K562 (cell line): ENCODE measurements at regions not wholly inside any gene's neighbourhood (a gene's known extent, or its start where the extent isn't known, plus 50 kb on each side); places are given as distances from the start of the nearest gene placed in this dataset.
A peak's percentile ranks its signal among the peaks of the same experiment; 100 is the strongest.

Source experiments
- ATAC-seq: fragments of 200-7000 bp; cut with Tn5 transposase; 3 replicates; pipeline ENCODE4 v1.9.1; 2020; ENCODE audit warnings: moderate library complexity
- BruUV-seq: library from RNA; stranded (reverse); fragments of 400-500 nt; replicated peaks from 2 replicates; lab custom pipeline; 2021; lab: Mats Ljungman, UMichigan
- CTCF ChIA-PET: fragments of 300-600 bp; formaldehyde crosslinking; extraction: SDS; loops from one replicate; lab custom pipeline; 2021; ENCODE audit warnings: low intra/inter-chr PET ratio; lab: Yijun Ruan, JAX
- POLR2A ChIA-PET: fragments of 300-600, 350-650 bp; sonication (Branson Sonifier 250); formaldehyde crosslinking; extraction: SDS; loops from one replicate; lab custom pipeline; 2021; ENCODE audit warnings: antibody characterized with exemption, inconsistent platforms; lab: Yijun Ruan, JAX
- DNase-seq, 4 experiments: peaks; one replicate each; pipeline versions ENCODE4 v3.0.0 to v3.0.0-alpha.2; 2011 to 2018; ENCODE audit warnings: low spot score in 3 of 4, mixed read lengths in 3 of 4; ENCODE audit errors: extremely low read depth in 1 of 4
- FAIRE-seq: peaks from 2 replicates; lab custom pipeline; 2011; peaks lifted over from hg19 to GRCh38; lab: Jason Lieb, UNC
- H2AFZ ChIP-seq: 2 replicates; pipeline ENCODE4 v1.6.0; 2011; ENCODE audit warnings: low read depth, low read length, control low read depth, inconsistent platforms
- H3K27ac ChIP-seq: fragments of 200-600 bp; 3 replicates; pipeline ENCODE4 v1.8.0; 2011; ENCODE audit warnings: low read depth, mild to moderate bottlenecking, control low read depth, inconsistent platforms, low read length, moderate library complexity, mixed read lengths; ENCODE audit errors: extremely low read depth
- H3K27me3 ChIP-seq, 2 experiments: fragments of 300-600 bp in 1 of 2; 2 replicates in 1 of 2; 3 replicates in 1 of 2; pipeline versions ENCODE4 v1.6.0 to v1.8.0; 2011; ENCODE audit warnings: inconsistent platforms in 2 of 2, low read length in 2 of 2, mild to moderate bottlenecking in 1 of 2, mixed read lengths in 1 of 2, moderate library complexity in 1 of 2; ENCODE audit not compliant: control insufficient read depth in 2 of 2, insufficient read depth in 2 of 2
- H3K36me3 ChIP-seq: fragments of 300-600 bp; 3 replicates; pipeline ENCODE4 v1.8.0; 2011; ENCODE audit warnings: mild to moderate bottlenecking, low read length, inconsistent platforms; ENCODE audit not compliant: control insufficient read depth, insufficient read depth
- H3K4me1 ChIP-seq, 2 experiments: fragments of 200-600 bp in 1 of 2; replicated peaks in 1 of 2; 2 replicates in 1 of 2; 3 replicates in 1 of 2; pipeline versions ENCODE4 v1.5.1 to v1.8.0; 2011; ENCODE audit warnings: inconsistent platforms in 2 of 2, low read length in 2 of 2, mild to moderate bottlenecking in 1 of 2, mixed read lengths in 1 of 2, moderate library complexity in 1 of 2; ENCODE audit not compliant: control insufficient read depth in 2 of 2, insufficient read depth in 2 of 2
- H3K4me2 ChIP-seq: 2 replicates; pipeline ENCODE4 v1.6.1; 2011; ENCODE audit warnings: low read length, control low read depth, inconsistent platforms, mixed read lengths; ENCODE audit not compliant: insufficient read depth
- H3K4me3 ChIP-seq: fragments of 200-600 bp; sonication (generic), shearing (Covaris generic); 2 replicates; pipeline ENCODE4 v1.5.1; 2016; ENCODE audit warnings: control low read depth, inconsistent platforms
- H3K79me2 ChIP-seq: fragments of 200-600 bp; 3 replicates; pipeline ENCODE4 v1.8.0; 2011; ENCODE audit warnings: low read length, inconsistent platforms; ENCODE audit not compliant: control insufficient read depth, insufficient read depth
- H3K9ac ChIP-seq, 2 experiments: 2 replicates each; pipeline versions ENCODE4 v1.6.0 to v1.6.1; 2011; ENCODE audit warnings: low read depth in 2 of 2, low read length in 2 of 2, control low read depth in 1 of 2, inconsistent platforms in 1 of 2, mild to moderate bottlenecking in 1 of 2, mixed read lengths in 1 of 2; ENCODE audit not compliant: insufficient read depth in 1 of 2
- H3K9me1 ChIP-seq: one replicate; pipeline ENCODE4 v1.6.0; 2011; ENCODE audit warnings: inconsistent platforms, mild to moderate bottlenecking, low read length, moderate library complexity; ENCODE audit not compliant: control insufficient read depth, insufficient read depth
- H3K9me3 ChIP-seq: replicated peaks from 2 replicates; pipeline ENCODE4 v1.5.1; 2011; ENCODE audit warnings: low read depth, low read length, inconsistent platforms; ENCODE audit not compliant: control insufficient read depth, insufficient read depth
- H4K20me1 ChIP-seq: replicated peaks from 2 replicates; pipeline ENCODE4 v1.6.1; 2011; ENCODE audit warnings: low read length, inconsistent platforms, mixed read lengths; ENCODE audit not compliant: control insufficient read depth, insufficient read depth
- CREM ChIP-seq: IDR thresholded peaks from 2 replicates; pipeline ENCODE4 v1.6.1; 2014; ENCODE audit warnings: antibody characterized with exemption, low read depth
- FIP1L1 ChIP-seq: fragments of 200-400 bp; formaldehyde crosslinking; IDR thresholded peaks from 2 replicates; pipeline ENCODE4 v1.6.1; 2018; ENCODE audit warnings: mild to moderate bottlenecking, low read depth, low read length; ENCODE audit not compliant: poor library complexity, severe bottlenecking
- FOSL1 ChIP-seq: fragments of 200-800 bp; sonication (Bioruptor generic); conservative IDR thresholded peaks from 2 replicates; pipeline ENCODE4 v1.6.1; 2016; ENCODE audit warnings: missing genetic modification characterization, missing compliant biosample characterization
- FOXP1 ChIP-seq: sonication (generic); formaldehyde crosslinking; IDR thresholded peaks from 2 replicates; pipeline ENCODE4 v1.8.0; 2022; ENCODE audit warnings: mild to moderate bottlenecking, missing genetic modification reagents
- RAD21 ChIP-seq, 2 experiments: fragments of 250-450 bp in 1 of 2; fragments of 450-650 bp in 1 of 2; sonication (Bioruptor Pico) in 1 of 2; formaldehyde crosslinking in 1 of 2; IDR thresholded peaks in 1 of 2; conservative IDR thresholded peaks in 1 of 2; 2 replicates each; pipeline versions ENCODE4 v1.4.0 to v1.8.0; 2020 to 2022; ENCODE audit warnings: mild to moderate bottlenecking in 2 of 2, moderate library complexity in 1 of 2
- SMARCA4 ChIP-seq: fragments of 450-650 bp; IDR thresholded peaks from 2 replicates; pipeline ENCODE4 v1.6.1; 2016
- XRCC3 ChIP-seq: fragments of 450-650 bp; IDR thresholded peaks from 2 replicates; pipeline ENCODE4 v1.6.1; 2017; ENCODE audit warnings: mild to moderate bottlenecking, moderate library complexity
- ZEB2 ChIP-seq: fragments of 450-650 bp; IDR thresholded peaks from 2 replicates; pipeline ENCODE4 v1.6.1; 2016
- ZNF263 ChIP-seq: sonication (generic); formaldehyde crosslinking; IDR thresholded peaks from 2 replicates; pipeline ENCODE4 v1.8.0; 2022; ENCODE audit warnings: mild to moderate bottlenecking, missing genetic modification reagents, borderline replicate concordance
- ZNF316 ChIP-seq: fragments of 450-650 bp; IDR thresholded peaks from 2 replicates; pipeline ENCODE4 v1.6.1; 2016
- ZNF507 ChIP-seq: conservative IDR thresholded peaks from 2 replicates; pipeline ENCODE4 v1.6.1; 2017; ENCODE audit warnings: missing genetic modification characterization, missing compliant biosample characterization
- ZNF583 ChIP-seq: fragments of 250-450 bp; sonication (Bioruptor Pico); IDR thresholded peaks from 2 replicates; pipeline ENCODE4 v1.4.0; 2020
- WGBS: fragments of 100-300 bp; shearing (Covaris generic); methylation state at CpG from one replicate; pipeline ENCODE4 v1.1.6; 2016; ENCODE audit warnings: low coverage, mixed read lengths; ENCODE audit not compliant: insufficient coverage; ENCODE audit errors: missing lambda C conversion rate; 5-methylcytosine and 5-hydroxymethylcytosine counted together
- in situ Hi-C: fragments of 300-500 bp; cut with MboI; formaldehyde crosslinking; loops from 4 replicates; pipeline ENCODE4 v1.15.0; 2018; ENCODE audit warnings: inconsistent platforms, mixed read lengths
- intact Hi-C: fragments of 100-400 bp; cut with micrococcal nuclease; formaldehyde crosslinking; loops from 2 replicates; pipeline ENCODE4 v1.14.2; 2022
- TF ChIP-seq, protein P1 (sequence below): fragments of 450-650 bp; IDR thresholded peaks from 2 replicates; pipeline ENCODE4 v1.6.1; 2016; ENCODE audit warnings: low read depth

DNA sequence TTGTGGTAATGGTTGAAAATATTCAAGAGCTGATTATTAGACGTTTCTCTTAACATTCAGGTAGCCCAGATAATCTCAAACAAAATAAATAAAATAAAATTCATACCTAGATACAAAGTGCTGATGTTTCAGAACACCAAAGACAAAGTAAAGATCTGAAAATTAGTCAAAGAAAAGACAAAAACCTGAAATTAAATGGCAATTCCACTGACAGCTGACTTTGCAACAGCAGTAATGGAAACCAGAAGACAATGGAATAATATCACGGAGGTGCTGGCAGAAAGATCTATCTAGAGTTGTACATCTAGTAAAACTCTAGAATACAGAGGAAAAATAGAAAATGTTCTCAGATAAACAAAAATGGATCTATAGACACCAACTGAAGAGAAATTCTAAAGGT is 58.0 kb upstream of the IKZF1 start:
- FAIRE-seq (peak; percentile 74), ATAC-seq (no peak)
- no TSS peak for BruUV-seq
- TF ChIP-seq FOSL1 (tag) = no peak
- 0 out of 2 replicates have a peak, but pooled peaks have one; percentile 10 for TF ChIP-seq CREM
- TF ChIP-seq ZNF263 (CRISPR knock-in tag) = no peak
- TF ChIP-seq RAD21 (CRISPR knock-in tag; conservative IDR thresholded peaks at IDR 0.05 in 1 of 2, IDR thresholded peaks at IDR 0.05 in 1 of 2) = 0 out of 4 replicates have a peak, but pooled peaks of 1 of the 2 experiments have one; percentile 15
- TF ChIP-seq ZNF316 = peak; percentile 69
- no peak for TF ChIP-seq ZNF507 (tag)
- TF ChIP-seq FIP1L1 = no peak
- peak; percentile 72; the same call in 1 of the 2 replicates for TF ChIP-seq ZEB2
- TF ChIP-seq SMARCA4 = no peak
- TF ChIP-seq ZNF583 (CRISPR knock-in tag) = no peak
- TF ChIP-seq, protein P1, sequence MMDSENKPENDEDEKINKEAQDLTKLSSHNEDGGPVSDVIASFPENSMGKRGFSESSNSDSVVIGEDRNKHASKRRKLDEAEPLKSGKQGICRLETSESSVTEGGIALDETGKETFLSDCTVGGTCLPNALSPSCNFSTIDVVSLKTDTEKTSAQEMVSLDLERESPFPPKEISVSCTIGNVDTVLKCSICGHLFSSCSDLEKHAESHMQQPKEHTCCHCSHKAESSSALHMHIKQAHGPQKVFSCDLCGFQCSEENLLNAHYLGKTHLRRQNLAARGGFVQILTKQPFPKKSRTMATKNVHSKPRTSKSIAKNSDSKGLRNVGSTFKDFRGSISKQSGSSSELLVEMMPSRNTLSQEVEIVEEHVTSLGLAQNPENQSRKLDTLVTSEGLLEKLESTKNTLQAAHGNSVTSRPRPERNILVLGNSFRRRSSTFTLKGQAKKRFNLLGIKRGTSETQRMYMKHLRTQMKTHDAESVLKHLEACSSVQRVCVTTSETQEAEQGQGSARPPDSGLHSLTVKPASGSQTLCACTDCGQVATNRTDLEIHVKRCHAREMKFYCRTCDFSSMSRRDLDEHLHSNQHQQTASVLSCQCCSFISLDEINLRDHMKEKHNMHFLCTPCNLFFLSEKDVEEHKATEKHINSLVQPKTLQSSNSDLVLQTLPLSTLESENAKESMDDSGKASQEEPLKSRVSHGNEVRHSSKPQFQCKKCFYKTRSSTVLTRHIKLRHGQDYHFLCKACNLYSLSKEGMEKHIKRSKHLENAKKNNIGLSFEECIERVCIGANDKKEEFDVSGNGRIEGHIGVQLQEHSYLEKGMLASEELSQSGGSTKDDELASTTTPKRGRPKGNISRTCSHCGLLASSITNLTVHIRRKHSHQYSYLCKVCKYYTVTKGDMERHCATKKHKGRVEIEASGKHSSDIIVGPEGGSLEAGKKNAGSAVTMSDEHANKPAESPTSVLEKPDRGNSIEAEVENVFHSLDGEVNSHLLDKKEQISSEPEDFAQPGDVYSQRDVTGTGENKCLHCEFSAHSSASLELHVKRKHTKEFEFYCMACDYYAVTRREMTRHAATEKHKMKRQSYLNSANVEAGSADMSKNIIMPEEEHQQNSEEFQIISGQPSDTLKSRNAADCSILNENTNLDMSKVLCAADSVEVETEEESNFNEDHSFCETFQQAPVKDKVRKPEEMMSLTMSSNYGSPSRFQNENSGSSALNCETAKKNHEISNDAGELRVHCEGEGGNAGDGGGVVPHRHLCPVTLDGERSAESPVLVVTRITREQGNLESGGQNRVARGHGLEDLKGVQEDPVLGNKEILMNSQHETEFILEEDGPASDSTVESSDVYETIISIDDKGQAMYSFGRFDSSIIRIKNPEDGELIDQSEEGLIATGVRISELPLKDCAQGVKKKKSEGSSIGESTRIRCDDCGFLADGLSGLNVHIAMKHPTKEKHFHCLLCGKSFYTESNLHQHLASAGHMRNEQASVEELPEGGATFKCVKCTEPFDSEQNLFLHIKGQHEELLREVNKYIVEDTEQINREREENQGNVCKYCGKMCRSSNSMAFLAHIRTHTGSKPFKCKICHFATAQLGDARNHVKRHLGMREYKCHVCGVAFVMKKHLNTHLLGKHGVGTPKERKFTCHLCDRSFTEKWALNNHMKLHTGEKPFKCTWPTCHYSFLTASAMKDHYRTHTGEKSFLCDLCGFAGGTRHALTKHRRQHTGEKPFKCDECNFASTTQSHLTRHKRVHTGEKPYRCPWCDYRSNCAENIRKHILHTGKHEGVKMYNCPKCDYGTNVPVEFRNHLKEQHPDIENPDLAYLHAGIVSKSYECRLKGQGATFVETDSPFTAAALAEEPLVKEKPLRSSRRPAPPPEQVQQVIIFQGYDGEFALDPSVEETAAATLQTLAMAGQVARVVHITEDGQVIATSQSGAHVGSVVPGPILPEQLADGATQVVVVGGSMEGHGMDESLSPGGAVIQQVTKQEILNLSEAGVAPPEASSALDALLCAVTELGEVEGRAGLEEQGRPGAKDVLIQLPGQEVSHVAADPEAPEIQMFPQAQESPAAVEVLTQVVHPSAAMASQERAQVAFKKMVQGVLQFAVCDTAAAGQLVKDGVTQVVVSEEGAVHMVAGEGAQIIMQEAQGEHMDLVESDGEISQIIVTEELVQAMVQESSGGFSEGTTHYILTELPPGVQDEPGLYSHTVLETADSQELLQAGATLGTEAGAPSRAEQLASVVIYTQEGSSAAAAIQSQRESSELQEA = no peak
- TF ChIP-seq XRCC3 = peak; percentile 93
- TF ChIP-seq FOXP1 (CRISPR knock-in tag) = no peak

More for the DNA sequence above, 58.0 kb upstream of the IKZF1 start:
- no peaks in the 10 kb centered on the region for H3K27me3 ChIP-seq
- H2AFZ ChIP-seq = no peak overlapping the region
- H3K79me2 ChIP-seq = no peaks in the 10 kb centered on the region
- H3K4me3 ChIP-seq = no peak overlapping the region
- H3K27ac ChIP-seq = no peak overlapping the region
- no peaks in the 10 kb centered on the region for H3K9me1 ChIP-seq
- H3K4me2 ChIP-seq = no peak overlapping the region
- H3K36me3 ChIP-seq = no peaks in the 10 kb centered on the region
- no peaks in the 10 kb centered on the region for H3K4me1 ChIP-seq
- CTCF ChIA-PET = no interaction called here
- in situ Hi-C loops (no loop called here), intact Hi-C loops (no loop called here)
- H3K9me3 ChIP-seq = no peaks in the 10 kb centered on the region; the same call in none of the 2 replicates
- H4K20me1 ChIP-seq = no peaks in the 10 kb centered on the region
- POLR2A ChIA-PET = no interaction called here
- H3K9ac ChIP-seq = no peak overlapping the region
- no peak for DNase-seq
- 10% methylated on average over 2 of the region's 2 CpGs for WGBS
